Ascending aorta (tissue), 2 donors: ENCODE measurements at regions not wholly inside any gene's neighbourhood (a gene's known extent, or its start where the extent isn't known, plus 50 kb on each side); places are given as distances from the start of the nearest gene placed in this dataset.

Source experiments
- DNase-seq, 2 donors: peaks; one replicate each; pipeline ENCODE4 v3.0.0-alpha.2; 2019; ENCODE audit warnings: low spot score in 2 of 2
- H3K27ac ChIP-seq, 2 donors: fragments of 200-600 bp; sonication (generic); one replicate each; pipeline ENCODE4 v1.5.1; 2016 to 2017; ENCODE audit warnings: mild to moderate bottlenecking in 1 of 2
- H3K27me3 ChIP-seq: fragments of 200-600 bp; sonication (generic); one replicate; pipeline ENCODE4 v1.5.1; 2017
- H3K36me3 ChIP-seq, 2 donors: fragments of 200-600 bp; sonication (generic); one replicate each; pipeline ENCODE4 v1.5.1; 2016
- H3K4me1 ChIP-seq, 2 donors: fragments of 200-600 bp; sonication (generic); one replicate each; pipeline ENCODE4 v1.5.1; 2016 to 2017; ENCODE audit warnings: mild to moderate bottlenecking in 1 of 2
- H3K4me3 ChIP-seq, 2 donors: fragments of 200-600 bp; sonication (generic); one replicate each; pipeline ENCODE4 v1.5.1; 2016 to 2017; ENCODE audit warnings: mild to moderate bottlenecking in 1 of 2
- H3K9me3 ChIP-seq, 2 donors: fragments of 200-600 bp; sonication (generic); one replicate each; pipeline ENCODE4 v1.5.1; 2016
- CTCF ChIP-seq, 3 experiments: fragments of 200-600 bp in 2 of 3; fragments of 450-650 bp in 1 of 3; sonication (generic) in 2 of 3; IDR thresholded peaks; one replicate each; pipeline ENCODE4 v1.5.1; 2016 to 2019; ENCODE audit warnings: antibody characterized with exemption in 3 of 3, mild to moderate bottlenecking in 1 of 3, moderate library complexity in 1 of 3
- intact Hi-C: fragments of 100-400 bp; cut with DNase I; formaldehyde crosslinking; loops from one replicate; pipeline ENCODE4 v1.15.1; 2023

DNA sequence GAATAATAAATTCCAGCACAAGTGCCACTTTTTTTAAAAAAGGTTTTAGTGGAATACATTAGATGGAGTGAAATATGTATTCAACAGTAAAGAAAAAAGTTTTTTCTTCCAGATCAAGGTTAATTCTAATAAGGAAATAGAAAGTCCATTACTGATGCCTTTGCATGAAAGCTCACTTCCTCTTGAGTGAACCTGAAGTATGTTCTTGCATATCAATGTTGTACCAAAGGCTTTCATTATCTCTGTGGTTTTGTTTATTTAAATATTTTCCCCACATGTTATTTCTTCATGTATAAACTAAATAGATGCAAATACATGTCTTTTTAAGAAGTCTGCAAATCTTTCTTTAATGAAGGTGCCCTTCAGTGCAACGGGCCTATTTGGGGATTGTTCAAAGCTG lies 307.9 kb downstream of the C4orf33 start:
- no peak for TF ChIP-seq CTCF (IDR thresholded peaks at IDR 0.05)

GRCh38 chr4:129410115-129410514 lies 314.2 kb downstream of the C4orf33 start:
- H3K27me3 ChIP-seq: no peaks in the 10 kb centered on the region
- no peak overlapping the region for H3K27ac ChIP-seq
- no peaks in the 10 kb centered on the region for H3K4me1 ChIP-seq
- no peaks in the 10 kb centered on the region for H3K36me3 ChIP-seq
- no peak for DNase-seq
- TF ChIP-seq CTCF (IDR thresholded peaks at IDR 0.05): no peak
- intact Hi-C loops: no loop called here
- H3K9me3 ChIP-seq: no peaks in the 10 kb centered on the region
- no peak overlapping the region for H3K4me3 ChIP-seq

More for the DNA sequence above, 307.9 kb downstream of the C4orf33 start:
- H3K36me3 ChIP-seq: no peaks in the 10 kb centered on the region
- H3K9me3 ChIP-seq: no peaks in the 10 kb centered on the region
- no peak overlapping the region for H3K27ac ChIP-seq
- H3K4me1 ChIP-seq: no peaks in the 10 kb centered on the region
- H3K27me3 ChIP-seq: no peaks in the 10 kb centered on the region
- intact Hi-C loops: no loop called here
- no peak for DNase-seq
- no peak overlapping the region for H3K4me3 ChIP-seq

DNA sequence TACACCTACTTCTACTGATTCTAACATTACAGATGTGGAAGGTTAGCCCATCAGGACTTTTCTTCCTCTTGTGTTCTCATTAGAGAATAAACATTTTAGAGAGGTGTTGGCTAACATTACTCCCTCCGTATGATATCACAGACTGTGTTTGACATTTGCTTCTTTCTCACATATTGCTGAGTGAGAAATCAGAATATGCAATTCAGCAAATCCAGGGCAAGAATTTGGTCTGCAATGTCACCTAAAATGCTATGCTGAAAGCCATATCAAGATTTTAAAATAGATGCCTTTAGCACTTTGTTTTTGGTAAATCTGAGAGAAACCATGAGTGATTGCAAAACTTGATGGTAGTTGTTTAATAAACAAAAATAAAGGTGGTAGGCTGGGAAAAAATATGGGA lies 319.1 kb downstream of the C4orf33 start:
- no peak overlapping the region for H3K27ac ChIP-seq
- no peaks in the 10 kb centered on the region for H3K4me1 ChIP-seq
- H3K9me3 ChIP-seq: no peaks in the 10 kb centered on the region
- H3K36me3 ChIP-seq: no peaks in the 10 kb centered on the region
- H3K27me3 ChIP-seq: no peaks in the 10 kb centered on the region
- DNase-seq: no peak
- intact Hi-C loops: no loop called here
- no peak for TF ChIP-seq CTCF (IDR thresholded peaks at IDR 0.05)
- H3K4me3 ChIP-seq: no peak overlapping the region

- Histone ChIP-seq H3K9me3 (no peaks in the 10 kb centered on the region), H3K36me3 (no peaks in the 10 kb centered on the region), H3K4me3 (no peak overlapping the region), H3K4me1 (no peaks in the 10 kb centered on the region), H3K27ac (no peak overlapping the region), H3K27me3 (no peaks in the 10 kb centered on the region)
- no peak for DNase-seq
- intact Hi-C loops: no loop called here
- TF ChIP-seq CTCF (IDR thresholded peaks at IDR 0.05): no peak
These were observed 324.7 kb downstream of the C4orf33 start for GRCh38 chr4:129420637-129421036.

- TF ChIP-seq CTCF (IDR thresholded peaks at IDR 0.05): no peak
- Histone ChIP-seq H3K36me3 (no peaks in the 10 kb centered on the region), H3K9me3 (no peaks in the 10 kb centered on the region), H3K4me3 (no peak overlapping the region), H3K27ac (no peak overlapping the region), H3K4me1 (no peaks in the 10 kb centered on the region), H3K27me3 (no peaks in the 10 kb centered on the region)
- intact Hi-C loops: no loop called here
- no peak for DNase-seq
These were observed 326.3 kb downstream of the C4orf33 start for GRCh38 chr4:129422277-129422676.

GRCh38 chr4:129428454-129428853 lies 332.5 kb downstream of the C4orf33 start:
- no peak for TF ChIP-seq CTCF (IDR thresholded peaks at IDR 0.05)
- no peak overlapping the region for H3K27ac ChIP-seq
- no peaks in the 10 kb centered on the region for H3K36me3 ChIP-seq
- H3K4me3 ChIP-seq: no peak overlapping the region
- DNase-seq: no peak
- H3K9me3 ChIP-seq: no peaks in the 10 kb centered on the region
- H3K27me3 ChIP-seq: no peaks in the 10 kb centered on the region
- no peaks in the 10 kb centered on the region for H3K4me1 ChIP-seq
- intact Hi-C loops: no loop called here
